CD4-positive, alpha-beta memory T cell (primary cell): ENCODE measurements at regions not wholly inside any gene's neighbourhood (a gene's known extent, or its start where the extent isn't known, plus 50 kb on each side); places are given as distances from the start of the nearest gene placed in this dataset.
A peak's percentile ranks its signal among the peaks of the same experiment; 100 is the strongest.
"Not testable (repeated sequence)": the region's sequence is repeated elsewhere in the genome, so short reads cannot be mapped to it uniquely, and the experiment has no call there.

Experiments used
- CTCF ChIA-PET: fragments of 350-600 bp; sonication (Branson Sonifier 250); formaldehyde crosslinking; loops from one replicate; lab custom pipeline; 2021; ENCODE audit warnings: inconsistent platforms; ENCODE audit not compliant: partially characterized antibody; lab: Charles Lee
- POLR2A ChIA-PET: fragments of 350-600 bp; sonication (Branson Sonifier 250); formaldehyde crosslinking; loops from one replicate; lab custom pipeline; 2021; ENCODE audit not compliant: partially characterized antibody; lab: Charles Lee
- DNase-seq, 5 donors: peaks; one replicate each; pipeline versions ENCODE4 v3.0.0 to v3.0.0-alpha.2; 2020 to 2022; ENCODE audit warnings: mixed read lengths in 1 of 5
- H3K27ac ChIP-seq: one replicate; pipeline ENCODE4 v1.7.0; 2013; ENCODE audit warnings: low read depth, low read length
- H3K27me3 ChIP-seq: 2 replicates; pipeline ENCODE4 v1.7.0; 2013; ENCODE audit warnings: mild to moderate bottlenecking, low read length, moderate library complexity; ENCODE audit not compliant: insufficient read depth
- H3K36me3 ChIP-seq: 2 replicates; pipeline ENCODE4 v1.7.0; 2013; ENCODE audit warnings: mild to moderate bottlenecking, low read length, moderate library complexity; ENCODE audit not compliant: insufficient read depth
- H3K4me1 ChIP-seq: 2 replicates; pipeline ENCODE4 v1.7.0; 2013; ENCODE audit warnings: mild to moderate bottlenecking, low read length, moderate library complexity; ENCODE audit not compliant: insufficient read depth
- H3K4me3 ChIP-seq, 2 donors: one replicate each; pipeline ENCODE4 v1.7.0; 2013; ENCODE audit warnings: low read length in 2 of 2, mild to moderate bottlenecking in 1 of 2
- H3K9me3 ChIP-seq, 2 donors: one replicate each; pipeline ENCODE4 v1.7.0; 2013; ENCODE audit warnings: low read length in 2 of 2, control low read depth in 1 of 2; ENCODE audit not compliant: control insufficient read depth in 1 of 2
- H3K27ac Mint-ChIP-seq, 7 donors: one replicate each; pipeline ENCODE4 v1.8.0; 2020 to 2021; ENCODE audit warnings: mixed read lengths in 7 of 7, mild to moderate bottlenecking in 6 of 7, inconsistent platforms in 3 of 7, moderate library complexity in 3 of 7
- H3K27me3 Mint-ChIP-seq, 2 donors: one replicate each; pipeline ENCODE4 v1.8.0; 2020 to 2021; ENCODE audit warnings: mixed read lengths in 2 of 2
- H3K36me3 Mint-ChIP-seq, 2 donors: one replicate each; pipeline ENCODE4 v1.8.0; 2020 to 2021; ENCODE audit warnings: mixed read lengths in 2 of 2, inconsistent platforms in 1 of 2, mild to moderate bottlenecking in 1 of 2
- H3K4me1 Mint-ChIP-seq, 4 donors: one replicate each; pipeline ENCODE4 v1.8.0; 2020 to 2021; ENCODE audit warnings: mixed read lengths in 4 of 4, mild to moderate bottlenecking in 1 of 4
- H3K4me3 Mint-ChIP-seq, 8 donors: one replicate each; pipeline ENCODE4 v1.8.0; 2020 to 2021; ENCODE audit warnings: mixed read lengths in 8 of 8, mild to moderate bottlenecking in 7 of 8, moderate library complexity in 6 of 8, inconsistent platforms in 3 of 8
- H3K9me3 Mint-ChIP-seq, 8 donors: one replicate each; pipeline ENCODE4 v1.8.0; 2020 to 2021; ENCODE audit warnings: mixed read lengths in 8 of 8, mild to moderate bottlenecking in 5 of 8, inconsistent platforms in 3 of 8, moderate library complexity in 1 of 8
- intact Hi-C: fragments of 100-400 bp; cut with micrococcal nuclease; formaldehyde crosslinking; loops from one replicate; pipeline ENCODE4 v1.15.1; 2023

- H3K4me1 ChIP-seq, H3K27me3 Mint-ChIP-seq, H3K36me3 ChIP-seq, POLR2A ChIA-PET, H3K9me3 ChIP-seq, H3K27ac ChIP-seq, H3K4me1 Mint-ChIP-seq, intact Hi-C loops, H3K27ac Mint-ChIP-seq, CTCF ChIA-PET, H3K27me3 ChIP-seq, H3K4me3 ChIP-seq, DNase-seq, H3K36me3 Mint-ChIP-seq, H3K4me3 Mint-ChIP-seq: not testable (repeated sequence)
- peaks cover 0 to 28% (median 20%) of the 10 kb centered on the region in 8 donors for H3K9me3 Mint-ChIP-seq
Measured at GRCh38 chr7:138366137-138366536, 93.9 kb upstream of the TRIM24 start.

- H3K4me3 Mint-ChIP-seq, H3K4me1 Mint-ChIP-seq, H3K27ac Mint-ChIP-seq, H3K27me3 Mint-ChIP-seq, CTCF ChIA-PET, DNase-seq, intact Hi-C loops, H3K9me3 ChIP-seq, POLR2A ChIA-PET, H3K36me3 ChIP-seq, H3K27ac ChIP-seq, H3K4me1 ChIP-seq, H3K4me3 ChIP-seq, H3K27me3 ChIP-seq, H3K36me3 Mint-ChIP-seq: not testable (repeated sequence)
- peaks cover 0 to 31% (median 23%) of the 10 kb centered on the region in 8 donors for H3K9me3 Mint-ChIP-seq
Measured at GRCh38 chr7:138366676-138367075, 93.4 kb upstream of the TRIM24 start.

DNA sequence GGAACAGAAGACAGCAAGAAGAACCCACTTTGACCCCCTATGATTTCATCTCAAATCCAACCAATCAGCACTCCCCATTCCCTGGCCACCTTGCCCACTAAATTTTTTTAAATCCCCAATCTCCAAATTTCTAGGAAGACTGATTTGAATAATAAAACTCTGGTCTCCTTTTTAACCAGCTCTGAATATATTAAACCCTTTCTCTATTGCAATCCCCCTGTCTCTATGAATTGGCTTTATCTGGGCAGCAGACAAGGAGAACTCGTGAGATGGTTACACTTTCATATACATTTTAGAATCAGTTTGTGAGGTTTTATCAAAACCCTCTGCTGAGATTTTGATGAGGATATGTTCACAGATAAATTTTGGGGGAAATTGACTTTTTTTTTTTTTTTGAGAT, 90.3 kb upstream of the TRIM24 start:
- peaks cover 3 to 6% of the 10 kb centered on the region in 2 donors for H3K36me3 Mint-ChIP-seq
- no peak overlapping the region for H3K4me3 ChIP-seq
- H3K27ac ChIP-seq = no peak overlapping the region
- no peaks in the 10 kb centered on the region for H3K4me1 ChIP-seq
- H3K9me3 Mint-ChIP-seq = peaks cover 0 to 34% (median 24%) of the 10 kb centered on the region in 8 donors
- DNase-seq = no peak
- intact Hi-C loops = no loop called here
- no peak overlapping the region for H3K27ac Mint-ChIP-seq
- H3K27me3 ChIP-seq = no peaks in the 10 kb centered on the region
- POLR2A ChIA-PET = no interaction called here
- peaks cover 0 to 8% of the 10 kb centered on the region in 2 donors for H3K9me3 ChIP-seq
- CTCF ChIA-PET = no interaction called here
- no peaks in the 10 kb centered on the region for H3K36me3 ChIP-seq
- no peaks in the 10 kb centered on the region for H3K4me1 Mint-ChIP-seq
- H3K27me3 Mint-ChIP-seq = no peaks in the 10 kb centered on the region
- H3K4me3 Mint-ChIP-seq = no peak overlapping the region

DNA sequence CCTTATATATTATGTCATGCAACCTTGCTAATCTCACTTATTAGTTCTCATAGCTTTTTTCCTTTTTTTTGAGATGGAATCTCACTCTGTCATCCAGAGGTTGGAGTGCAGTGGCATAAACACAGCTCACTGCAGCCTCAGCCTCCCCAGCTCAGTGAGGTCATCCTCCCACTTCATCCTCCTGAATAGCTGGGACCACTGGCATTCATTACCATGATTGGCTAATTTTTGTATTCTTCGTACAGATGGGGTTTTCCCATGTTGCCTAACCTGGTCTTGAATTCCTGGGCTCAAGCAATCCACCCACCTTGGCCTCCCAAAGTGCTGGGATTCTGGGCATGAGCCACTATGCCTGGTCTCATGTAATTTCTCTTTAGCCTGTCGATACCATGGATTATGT, 89.1 kb upstream of the TRIM24 start:
- Mint-ChIP-seq H3K27me3 (no peaks in the 10 kb centered on the region), H3K4me3 (no peak overlapping the region), H3K27ac (no peak overlapping the region), H3K9me3 (peaks cover 0 to 34% (median 24%) of the 10 kb centered on the region in 8 donors), H3K4me1 (no peaks in the 10 kb centered on the region), H3K36me3 (peaks cover 3 to 6% of the 10 kb centered on the region in 2 donors)
- intact Hi-C loops = no loop called here
- Histone ChIP-seq H3K9me3 (peaks cover 0 to 8% of the 10 kb centered on the region in 2 donors), H3K27ac (no peak overlapping the region), H3K4me3 (no peak overlapping the region), H3K4me1 (no peaks in the 10 kb centered on the region), H3K36me3 (no peaks in the 10 kb centered on the region), H3K27me3 (no peaks in the 10 kb centered on the region)
- ChIA-PET CTCF (no interaction called here), POLR2A (no interaction called here)
- no peak for DNase-seq

GRCh38 chr7:138374119-138374693, 85.9 kb upstream of the TRIM24 start:
- Mint-ChIP-seq H3K27ac (no peak overlapping the region), H3K9me3 (peaks cover 0 to 29% (median 20%) of the 10 kb centered on the region in 8 donors), H3K27me3 (peaks cover 0 to 3% of the 10 kb centered on the region in 2 donors), H3K36me3 (peaks cover 2 to 3% of the 10 kb centered on the region in 2 donors), H3K4me3 (no peak overlapping the region), H3K4me1 (no peaks in the 10 kb centered on the region)
- ChIA-PET POLR2A (no interaction called here), CTCF (no interaction called here)
- Histone ChIP-seq H3K4me3 (no peak overlapping the region), H3K4me1 (no peaks in the 10 kb centered on the region), H3K9me3 (peaks cover 0 to 8% of the 10 kb centered on the region in 2 donors), H3K27ac (no peak overlapping the region), H3K27me3 (no peaks in the 10 kb centered on the region), H3K36me3 (no peaks in the 10 kb centered on the region)
- intact Hi-C loops = no loop called here
- DNase-seq = no peak

DNA sequence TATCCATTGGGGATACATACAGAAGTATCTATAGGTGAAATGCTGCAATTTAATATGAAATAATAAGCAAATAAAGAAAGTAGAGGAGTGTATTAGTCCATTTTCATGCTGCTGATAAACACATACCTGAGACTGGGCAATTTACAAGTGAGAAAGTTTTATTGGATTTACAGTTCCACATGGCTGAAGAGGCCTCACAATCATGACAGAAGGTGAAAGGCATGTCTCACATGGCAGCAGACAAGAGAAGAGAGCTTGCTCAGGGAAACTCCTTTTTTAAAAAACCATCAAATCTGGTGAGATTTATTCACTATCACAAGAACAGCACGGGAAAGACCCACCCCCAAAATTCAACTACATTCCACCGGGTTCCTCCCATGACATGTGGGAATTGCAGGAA, 82.8 kb upstream of the TRIM24 start:
- Histone ChIP-seq H3K27me3 (no peaks in the 10 kb centered on the region), H3K36me3 (no peaks in the 10 kb centered on the region), H3K27ac (no peak overlapping the region), H3K4me3 (no peak overlapping the region), H3K9me3 (no peaks in the 10 kb centered on the region), H3K4me1 (no peaks in the 10 kb centered on the region)
- intact Hi-C loops = no loop called here
- DNase-seq = no peak
- Mint-ChIP-seq H3K27ac (no peak overlapping the region), H3K4me1 (no peaks in the 10 kb centered on the region), H3K27me3 (peaks cover 0 to 3% of the 10 kb centered on the region in 2 donors), H3K9me3 (peaks cover 0 to 3% (median 0%) of the 10 kb centered on the region in 8 donors), H3K4me3 (no peak overlapping the region), H3K36me3 (no peaks in the 10 kb centered on the region)
- ChIA-PET POLR2A (no interaction called here), CTCF (no interaction called here)

DNA sequence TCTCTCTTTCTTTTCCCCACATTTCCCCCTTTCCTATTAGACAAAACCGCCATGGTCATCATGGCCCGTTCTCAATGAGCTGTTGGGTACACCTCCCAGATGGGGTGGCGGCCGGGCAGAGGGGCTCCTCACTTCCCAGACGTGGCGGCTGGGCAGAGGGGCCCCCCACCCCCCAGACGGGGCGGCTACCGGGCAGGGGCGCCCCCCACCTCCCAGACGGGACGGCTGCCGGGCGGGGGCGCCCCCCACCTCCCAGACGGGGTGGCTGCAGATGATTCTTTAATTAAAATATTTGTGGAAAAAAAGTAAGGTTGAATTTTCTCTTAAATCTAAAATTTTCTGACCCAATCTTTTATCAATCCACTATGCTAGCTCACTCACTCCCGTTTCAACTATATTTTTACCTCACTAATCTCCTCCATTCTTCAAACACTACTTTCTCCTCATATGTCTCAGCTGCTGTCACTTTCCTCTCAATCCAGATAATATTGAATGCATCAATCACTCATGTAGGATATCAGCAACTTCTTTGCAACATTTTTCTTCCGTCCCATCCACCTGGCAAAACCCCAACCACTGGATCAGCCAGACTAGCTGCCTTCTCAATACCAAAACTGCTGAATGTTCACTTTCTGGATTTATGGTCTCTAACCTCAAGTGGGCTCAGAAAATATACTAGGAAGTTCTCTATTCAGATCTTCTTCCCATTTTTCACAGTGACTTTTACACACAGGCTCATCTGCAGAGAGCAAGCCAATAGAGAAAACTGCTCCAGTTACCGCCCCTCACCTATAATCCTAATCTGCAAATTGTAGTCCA, 81.1 kb upstream of the TRIM24 start:
- Histone ChIP-seq H3K4me1 (no peaks in the 10 kb centered on the region), H3K9me3 (no peaks in the 10 kb centered on the region), H3K4me3 (no peak overlapping the region), H3K36me3 (no peaks in the 10 kb centered on the region), H3K27ac (no peak overlapping the region), H3K27me3 (no peaks in the 10 kb centered on the region)
- intact Hi-C loops = no loop called here
- DNase-seq = no peak
- H3K27me3 Mint-ChIP-seq = peaks cover 0 to 3% of the 10 kb centered on the region in 2 donors
- H3K36me3 Mint-ChIP-seq = no peaks in the 10 kb centered on the region
- POLR2A ChIA-PET = no interaction called here
- peak overlapping the region in 1 of 7 donors; percentile 12 for H3K27ac Mint-ChIP-seq
- CTCF ChIA-PET = no interaction called here
- H3K4me1 Mint-ChIP-seq = no peaks in the 10 kb centered on the region
- no peak overlapping the region for H3K4me3 Mint-ChIP-seq
- peaks cover 0 to 3% (median 0%) of the 10 kb centered on the region in 8 donors for H3K9me3 Mint-ChIP-seq
